ENCODE measurements at regions not wholly inside any gene's neighbourhood (a gene's known extent, or its start where the extent isn't known, plus 50 kb on each side); places are given as distances from the start of the nearest gene placed in this dataset.
A peak's percentile ranks its signal among the peaks of the same experiment; 100 is the strongest.

- no peak for FAIRE-seq
- Histone ChIP-seq H3K9ac (ENCODE audit: low read length in 3 of 3) (no peak overlapping the region), H3K27ac (ENCODE audit: low read depth in 2 of 2, low read length in 2 of 2) (no peak overlapping the region), H3K27me3 (ENCODE audit: control insufficient read depth, insufficient read depth, low read length) (no peaks in the 10 kb centered on the region), H3K4me3 (ENCODE audit: low read length in 3 of 3) (no peak overlapping the region), H3K4me1 (ENCODE audit: control insufficient read depth in 2 of 3, insufficient read depth in 2 of 3, low read depth in 1 of 3, low read length in 3 of 3) (peaks cover 0 to 5% (median 0%) of the 10 kb centered on the region in 3 donors), H3K9me3 (ENCODE audit: control insufficient read depth in 2 of 3, insufficient read depth in 1 of 3, low read length in 3 of 3) (no peaks in the 10 kb centered on the region), H3K36me3 (ENCODE audit: control insufficient read depth in 2 of 3, insufficient read depth in 3 of 3, low read length in 3 of 3) (no peaks in the 10 kb centered on the region)
- no peak for TF ChIP-seq CTCF (IDR thresholded peaks at IDR 0.05; ENCODE audit: borderline replicate concordance, extremely low read depth, insufficient read depth)
- intact Hi-C loops (cut with DNase I), result no loop called here
- no peak for DNase-seq
Observed at GRCh38 chr2:147365622-147366021, 479.2 kb upstream of the ACVR2A start.

DNA sequence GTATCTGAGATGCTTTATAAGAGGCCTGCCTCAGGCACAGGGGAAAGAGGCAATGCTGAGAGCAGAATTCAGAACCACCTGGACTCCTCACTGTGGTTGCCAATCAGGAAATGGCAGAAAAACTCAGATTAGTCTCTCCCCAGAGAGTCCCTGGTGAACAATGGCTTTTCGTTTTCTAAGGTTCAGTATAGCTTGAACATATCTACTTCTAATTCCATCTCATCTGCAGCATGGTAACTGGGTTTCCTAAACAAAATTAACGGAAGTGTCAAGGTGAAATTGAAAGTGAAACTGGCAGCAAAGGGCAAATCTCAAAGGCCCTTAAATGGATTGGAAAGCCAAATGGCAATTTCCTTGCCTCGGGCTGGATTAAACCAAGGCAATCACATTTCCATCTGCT lies 480.2 kb upstream of the ACVR2A start:
- Histone ChIP-seq H3K9me3 (ENCODE audit: control insufficient read depth in 2 of 3, insufficient read depth in 1 of 3, low read length in 3 of 3) (no peaks in the 10 kb centered on the region), H3K36me3 (ENCODE audit: control insufficient read depth in 2 of 3, insufficient read depth in 3 of 3, low read length in 3 of 3) (no peaks in the 10 kb centered on the region), H3K4me3 (ENCODE audit: low read length in 3 of 3) (peak overlapping the region in 1 of 3 donors; percentile 27), H3K9ac (ENCODE audit: low read length in 3 of 3) (no peak overlapping the region), H3K27ac (ENCODE audit: low read depth in 2 of 2, low read length in 2 of 2) (no peak overlapping the region), H3K4me1 (ENCODE audit: control insufficient read depth in 2 of 3, insufficient read depth in 2 of 3, low read depth in 1 of 3, low read length in 3 of 3) (peaks cover 0 to 5% (median 0%) of the 10 kb centered on the region in 3 donors), H3K27me3 (ENCODE audit: control insufficient read depth, insufficient read depth, low read length) (no peaks in the 10 kb centered on the region)
- FAIRE-seq (no peak), DNase-seq (no peak)
- no peak for TF ChIP-seq CTCF (IDR thresholded peaks at IDR 0.05; ENCODE audit: borderline replicate concordance, extremely low read depth, insufficient read depth)
- intact Hi-C loops (cut with DNase I), result no loop called here

DNA sequence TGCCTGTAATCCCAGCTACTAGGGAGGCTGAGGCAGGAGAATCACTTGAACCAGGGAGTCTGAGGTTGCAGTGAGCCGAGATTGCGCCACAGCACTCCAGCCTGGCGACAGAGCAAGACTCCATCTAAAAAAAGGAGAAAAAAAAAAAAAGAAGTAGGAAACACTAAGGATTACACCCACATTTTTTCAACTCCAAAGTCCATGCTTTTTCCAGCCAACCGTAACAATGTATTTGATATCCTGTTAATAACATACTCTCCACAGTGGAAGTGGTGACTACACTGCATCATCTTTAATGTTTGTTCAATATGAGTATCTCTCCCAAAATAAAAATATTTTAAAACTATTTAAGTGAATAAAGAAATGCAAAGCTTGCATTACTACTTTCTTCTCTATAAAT lies 481.6 kb upstream of the ACVR2A start:
- H3K27me3 ChIP-seq (ENCODE audit: control insufficient read depth, insufficient read depth, low read length), result no peaks in the 10 kb centered on the region
- H3K9ac ChIP-seq (ENCODE audit: low read length in 3 of 3), result no peak overlapping the region
- no peak overlapping the region for H3K27ac ChIP-seq (ENCODE audit: low read depth in 2 of 2, low read length in 2 of 2)
- DNase-seq, result peak in 1 of 5 donors; percentile 30
- H3K4me1 ChIP-seq (ENCODE audit: control insufficient read depth in 2 of 3, insufficient read depth in 2 of 3, low read depth in 1 of 3, low read length in 3 of 3), result peaks cover 0 to 5% (median 0%) of the 10 kb centered on the region in 3 donors
- intact Hi-C loops (cut with DNase I), result no loop called here
- no peak overlapping the region for H3K4me3 ChIP-seq (ENCODE audit: low read length in 3 of 3)
- no peaks in the 10 kb centered on the region for H3K36me3 ChIP-seq (ENCODE audit: control insufficient read depth in 2 of 3, insufficient read depth in 3 of 3, low read length in 3 of 3)
- H3K9me3 ChIP-seq (ENCODE audit: control insufficient read depth in 2 of 3, insufficient read depth in 1 of 3, low read length in 3 of 3), result no peaks in the 10 kb centered on the region
- no peak for FAIRE-seq
- no peak for TF ChIP-seq CTCF (IDR thresholded peaks at IDR 0.05; ENCODE audit: borderline replicate concordance, extremely low read depth, insufficient read depth)

- DNase-seq, result no peak
- no peaks in the 10 kb centered on the region for H3K36me3 ChIP-seq (ENCODE audit: control insufficient read depth in 2 of 3, insufficient read depth in 3 of 3, low read length in 3 of 3)
- H3K9me3 ChIP-seq (ENCODE audit: control insufficient read depth in 2 of 3, insufficient read depth in 1 of 3, low read length in 3 of 3), result no peaks in the 10 kb centered on the region
- no peaks in the 10 kb centered on the region for H3K27me3 ChIP-seq (ENCODE audit: control insufficient read depth, insufficient read depth, low read length)
- no peak for TF ChIP-seq CTCF (IDR thresholded peaks at IDR 0.05; ENCODE audit: borderline replicate concordance, extremely low read depth, insufficient read depth)
- H3K4me3 ChIP-seq (ENCODE audit: low read length in 3 of 3), result no peak overlapping the region
- no peaks in the 10 kb centered on the region for H3K4me1 ChIP-seq (ENCODE audit: control insufficient read depth in 2 of 3, insufficient read depth in 2 of 3, low read depth in 1 of 3, low read length in 3 of 3)
- H3K9ac ChIP-seq (ENCODE audit: low read length in 3 of 3), result no peak overlapping the region
- no peak for FAIRE-seq
- no peak overlapping the region for H3K27ac ChIP-seq (ENCODE audit: low read depth in 2 of 2, low read length in 2 of 2)
- intact Hi-C loops (cut with DNase I), result no loop called here
Observed at GRCh38 chr2:147358375-147358774, 486.5 kb upstream of the ACVR2A start.

Data from kidney (tissue), 13 donors.